Ovary (tissue), 7 donors: ENCODE measurements at regions not wholly inside any gene's neighbourhood (a gene's known extent, or its start where the extent isn't known, plus 50 kb on each side); places are given as distances from the start of the nearest gene placed in this dataset.

Experiments used
- DNase-seq, 5 donors: peaks; one replicate each; pipeline ENCODE4 v3.0.0-alpha.2; 2019 to 2020
- H3K27ac ChIP-seq, 2 donors: fragments of 200-600 bp; one replicate each; pipeline versions ENCODE4 v1.5.1 to v1.8.0; 2019 to 2022
- H3K27me3 ChIP-seq: fragments of 200-600 bp; one replicate; pipeline ENCODE4 v1.8.0; 2022
- H3K36me3 ChIP-seq: fragments of 200-600 bp; sonication (generic); one replicate; pipeline ENCODE4 v1.5.1; 2019
- H3K4me1 ChIP-seq: one replicate; pipeline ENCODE4 v1.8.1; 2013; ENCODE audit warnings: mild to moderate bottlenecking, moderate library complexity; ENCODE audit not compliant: insufficient read depth
- H3K4me3 ChIP-seq: fragments of 200-600 bp; sonication (generic); one replicate; pipeline ENCODE4 v1.5.1; 2017
- H3K9me3 ChIP-seq, 2 donors: fragments of 200-600 bp in 1 of 2; sonication (generic) in 1 of 2; one replicate each; pipeline versions ENCODE4 v1.5.1 to v1.8.1; 2013 to 2019; ENCODE audit warnings: mild to moderate bottlenecking in 1 of 2, moderate library complexity in 1 of 2
- CTCF ChIP-seq, 3 donors: fragments of 450-650 bp in 2 of 3; fragments of 200-600 bp in 1 of 3; IDR thresholded peaks; one replicate each; pipeline versions ENCODE4 v1.5.1 to v1.8.0; 2016 to 2022; ENCODE audit warnings: antibody characterized with exemption in 3 of 3, mild to moderate bottlenecking in 1 of 3
- EP300 ChIP-seq: sonication (generic); formaldehyde crosslinking; IDR thresholded peaks from one replicate; pipeline ENCODE4 v1.6.1; 2017; ENCODE audit warnings: antibody characterized with exemption
- POLR2A ChIP-seq: fragments of 450-650 bp; IDR thresholded peaks from one replicate; pipeline ENCODE4 v1.6.1; 2017; ENCODE audit warnings: antibody characterized with exemption, mild to moderate bottlenecking, moderate library complexity
- WGBS, 3 donors: extraction: QIAGEN DNeasy Blood & Tissue Kit in 1 of 3; methylation state at CpG; one replicate each; pipeline versions ENCODE4 v1.1.5 to v1.1.7; 2013 to 2017; 5-methylcytosine and 5-hydroxymethylcytosine counted together
- intact Hi-C, 4 donors: fragments of 100-400 bp; cut with DNase I; formaldehyde crosslinking; loops; one replicate each; pipeline versions ENCODE4 v1.11.0 to v1.15.1; 2022 to 2023
- donor health status: DM: no; HTN: no; CAD: no; lungs with moderate emphysema.
- donor health status: DM: no; HTN: no; CAD: no.
- donor health status: Bipolar disorder and iron deficiency.
- donor health status: DM: no; HTN: no; CAD: no.
- donor health status: DM: yes; HTN: yes; CAD: no.

GRCh38 chr1:193348091-193348768 lies 161.8 kb upstream of the B3GALT2 start:
- Histone ChIP-seq H3K9me3 (no peaks in the 10 kb centered on the region), H3K4me3 (no peak overlapping the region), H3K27ac (no peak overlapping the region), H3K27me3 (no peaks in the 10 kb centered on the region), H3K36me3 (no peaks in the 10 kb centered on the region), H3K4me1 (peaks cover 8% of the 10 kb centered on the region)
- TF ChIP-seq EP300, result no peak
- no peak for TF ChIP-seq POLR2A
- no peak for TF ChIP-seq CTCF (IDR thresholded peaks at IDR 0.05)
- intact Hi-C loops, result no loop called here
- DNase-seq, result no peak
- WGBS, 3 donors, result 53 to 69% (median 69%) methylated on average over 6 of the region's 6 CpGs

- Histone ChIP-seq H3K36me3 (no peaks in the 10 kb centered on the region), H3K9me3 (no peaks in the 10 kb centered on the region), H3K4me3 (no peak overlapping the region), H3K4me1 (peaks cover 15% of the 10 kb centered on the region), H3K27me3 (no peaks in the 10 kb centered on the region), H3K27ac (no peak overlapping the region)
- TF ChIP-seq CTCF (IDR thresholded peaks at IDR 0.05) (no peak), EP300 (no peak), POLR2A (no peak)
- intact Hi-C loops, result no loop called here
- DNase-seq, result no peak
Observed at GRCh38 chr1:193346085-193346484, 159.7 kb upstream of the B3GALT2 start.

GRCh38 chr1:193342811-193343210 lies 156.4 kb upstream of the B3GALT2 start:
- intact Hi-C loops, result no loop called here
- Histone ChIP-seq H3K4me3 (no peak overlapping the region), H3K9me3 (no peaks in the 10 kb centered on the region), H3K36me3 (no peaks in the 10 kb centered on the region), H3K27ac (no peak overlapping the region), H3K27me3 (no peaks in the 10 kb centered on the region), H3K4me1 (peaks cover 7% of the 10 kb centered on the region)
- DNase-seq, result peak in 1 of 5 donors; percentile 20
- 97 to 98% (median 98%) methylated on average over 13 of the region's 13 CpGs for WGBS, 3 donors
- TF ChIP-seq CTCF (IDR thresholded peaks at IDR 0.05) (no peak), POLR2A (no peak), EP300 (no peak)

GRCh38 chr1:193340331-193340730 lies 153.9 kb upstream of the B3GALT2 start:
- TF ChIP-seq POLR2A, result no peak
- no peak for TF ChIP-seq EP300
- Histone ChIP-seq H3K9me3 (no peaks in the 10 kb centered on the region), H3K4me1 (peaks cover 7% of the 10 kb centered on the region), H3K36me3 (no peaks in the 10 kb centered on the region), H3K27ac (no peak overlapping the region), H3K4me3 (no peak overlapping the region), H3K27me3 (no peaks in the 10 kb centered on the region)
- no peak for DNase-seq
- intact Hi-C loops, result no loop called here

GRCh38 chr1:193339401-193339800 lies 153.0 kb upstream of the B3GALT2 start:
- Histone ChIP-seq H3K4me3 (no peak overlapping the region), H3K27me3 (no peaks in the 10 kb centered on the region), H3K36me3 (no peaks in the 10 kb centered on the region), H3K4me1 (peaks cover 7% of the 10 kb centered on the region), H3K9me3 (no peaks in the 10 kb centered on the region), H3K27ac (no peak overlapping the region)
- WGBS, 3 donors, result 90 to 93% (median 92%) methylated on average over 4 of the region's 4 CpGs
- no peak for DNase-seq
- intact Hi-C loops, result no loop called here
- TF ChIP-seq POLR2A, result no peak
